GM23338 (cell line): ENCODE measurements at regions not wholly inside any gene's neighbourhood (a gene's known extent, or its start where the extent isn't known, plus 50 kb on each side); places are given as distances from the start of the nearest gene placed in this dataset.

Source experiments
- ATAC-seq: fragments of 200-7000 bp; cut with Tn5 transposase; 3 replicates; pipeline ENCODE4 v1.9.1; 2020
- DNase-seq: peaks from one replicate; pipeline ENCODE4 v3.0.0-alpha.2; 2015; ENCODE audit warnings: low spot score
- H2AFZ ChIP-seq: fragments of 200-600 bp; sonication (generic); 2 replicates; pipeline ENCODE4 v1.8.0; 2016; ENCODE audit warnings: antibody characterized with exemption, mild to moderate bottlenecking, moderate library complexity
- H3F3A ChIP-seq: fragments of 200-600 bp; sonication (generic); replicated peaks from 2 replicates; pipeline ENCODE4 v1.8.0; 2017; ENCODE audit warnings: antibody characterized with exemption, mixed run types, low read depth
- H3K27ac ChIP-seq: fragments of 200-600 bp; sonication (generic); 2 replicates; pipeline ENCODE4 v1.6.1; 2016; ENCODE audit warnings: low read depth
- H3K27me3 ChIP-seq: fragments of 200-600 bp; sonication (generic); 2 replicates; pipeline ENCODE4 v1.8.0; 2016; ENCODE audit warnings: mild to moderate bottlenecking, mixed run types, moderate library complexity; ENCODE audit not compliant: insufficient read depth
- H3K36me3 ChIP-seq: fragments of 200-600 bp; sonication (generic); 2 replicates; pipeline ENCODE4 v1.8.0; 2016; ENCODE audit warnings: mild to moderate bottlenecking; ENCODE audit not compliant: insufficient read depth
- H3K4me1 ChIP-seq: fragments of 200-600 bp; sonication (generic); 2 replicates; pipeline ENCODE4 v1.8.0; 2016; ENCODE audit warnings: mild to moderate bottlenecking, moderate library complexity; ENCODE audit not compliant: insufficient read depth
- H3K4me2 ChIP-seq: fragments of 200-600 bp; sonication (generic); 2 replicates; pipeline ENCODE4 v1.7.1; 2017; ENCODE audit warnings: mixed run types
- H3K4me3 ChIP-seq: fragments of 200-600 bp; sonication (generic); 2 replicates; pipeline ENCODE4 v1.6.1; 2016; ENCODE audit warnings: mixed run types
- H3K79me2 ChIP-seq: fragments of 200-600 bp; sonication (generic); replicated peaks from 2 replicates; pipeline ENCODE4 v1.8.0; 2017; ENCODE audit warnings: mild to moderate bottlenecking; ENCODE audit not compliant: insufficient read depth
- H3K9me2 ChIP-seq: fragments of 200-600 bp; sonication (generic); 2 replicates; pipeline ENCODE4 v1.8.0; 2017; ENCODE audit not compliant: insufficient read depth
- H4K20me1 ChIP-seq: fragments of 200-600 bp; sonication (generic); replicated peaks from 2 replicates; pipeline ENCODE4 v1.8.0; 2017; ENCODE audit warnings: mild to moderate bottlenecking; ENCODE audit not compliant: insufficient read depth
- H3K27ac Mint-ChIP-seq: 2 replicates; pipeline ENCODE4 v1.8.0; 2020; ENCODE audit warnings: inconsistent platforms, mild to moderate bottlenecking, moderate library complexity, mixed read lengths
- H3K27me3 Mint-ChIP-seq: 3 replicates; pipeline ENCODE4 v1.8.0; 2022; ENCODE audit warnings: low read depth, mild to moderate bottlenecking, moderate library complexity, mixed read lengths, inconsistent platforms; ENCODE audit not compliant: insufficient read depth, poor library complexity
- H3K36me3 Mint-ChIP-seq: 3 replicates; pipeline ENCODE4 v1.8.0; 2021; ENCODE audit warnings: low read depth, mild to moderate bottlenecking, inconsistent platforms, moderate library complexity, mixed read lengths
- H3K4me1 Mint-ChIP-seq: 3 replicates; pipeline ENCODE4 v1.8.0; 2020; ENCODE audit warnings: mild to moderate bottlenecking, inconsistent platforms, mixed read lengths
- H3K4me3 Mint-ChIP-seq: 3 replicates; pipeline ENCODE4 v1.8.0; 2021; ENCODE audit warnings: moderate library complexity, mild to moderate bottlenecking, inconsistent platforms, mixed read lengths
- H3K9me3 Mint-ChIP-seq: 3 replicates; pipeline ENCODE4 v1.8.0; 2020; ENCODE audit warnings: moderate library complexity, mild to moderate bottlenecking, inconsistent platforms, mixed read lengths
- CREB1 ChIP-seq: fragments of 250-450 bp; sonication (Bioruptor Pico); IDR thresholded peaks from 2 replicates; pipeline ENCODE4 v1.5.0; 2020; ENCODE audit warnings: low read depth, mild to moderate bottlenecking, moderate library complexity
- CTCF ChIP-seq, 2 experiments: fragments of 200-600 bp in 1 of 2; sonication (generic) in 1 of 2; conservative IDR thresholded peaks; 2 replicates each; pipeline versions ENCODE4 v1.5.1 to v1.6.1; 2016 to 2017; ENCODE audit warnings: antibody characterized with exemption in 2 of 2, low read depth in 2 of 2, mild to moderate bottlenecking in 2 of 2, moderate library complexity in 1 of 2
- EZH2 ChIP-seq: fragments of 200-600 bp; sonication (generic); IDR thresholded peaks from one replicate; pipeline ENCODE4 v1.8.0; 2017; ENCODE audit warnings: antibody characterized with exemption, mild to moderate bottlenecking, low read depth; ENCODE audit not compliant: unreplicated experiment
- EZH2phosphoT487 ChIP-seq: fragments of 200-600 bp; sonication (generic); IDR thresholded peaks from one replicate; pipeline ENCODE4 v1.8.1; 2018; ENCODE audit warnings: antibody characterized with exemption; ENCODE audit not compliant: unreplicated experiment
- JUNB ChIP-seq: IDR thresholded peaks from one replicate; pipeline ENCODE4 v1.6.1; 2016; ENCODE audit warnings: antibody characterized with exemption; ENCODE audit not compliant: unreplicated experiment
- NANOG ChIP-seq: IDR thresholded peaks from 2 replicates; pipeline ENCODE4 v1.6.1; 2016; ENCODE audit warnings: antibody characterized with exemption, borderline replicate concordance
- POLR2AphosphoS5 ChIP-seq: IDR thresholded peaks from 2 replicates; pipeline ENCODE4 v1.6.1; 2016; ENCODE audit warnings: antibody characterized with exemption, low read depth
- STAT1 ChIP-seq: IDR thresholded peaks from one replicate; pipeline ENCODE4 v1.6.1; 2016; ENCODE audit warnings: antibody characterized with exemption; ENCODE audit not compliant: unreplicated experiment
- ZNF114 ChIP-seq: fragments of 250-450 bp; sonication (Bioruptor Pico); IDR thresholded peaks from 2 replicates; pipeline ENCODE4 v1.5.0; 2020; ENCODE audit warnings: mild to moderate bottlenecking, moderate library complexity
- ZNF331 ChIP-seq: fragments of 250-450 bp; sonication (Bioruptor Pico); IDR thresholded peaks from 2 replicates; pipeline ENCODE4 v1.5.0; 2020; ENCODE audit warnings: low read depth, mild to moderate bottlenecking, moderate library complexity
- ZNF462 ChIP-seq: fragments of 250-450 bp; sonication (Bioruptor Pico); IDR thresholded peaks from 2 replicates; pipeline ENCODE4 v1.5.0; 2020; ENCODE audit warnings: mild to moderate bottlenecking, moderate library complexity
- TF ChIP-seq, protein P1 (sequence below): IDR thresholded peaks from 2 replicates; pipeline ENCODE4 v1.6.1; 2016; ENCODE audit warnings: antibody characterized with exemption
- TF ChIP-seq, protein P2 (sequence below): IDR thresholded peaks from one replicate; pipeline ENCODE4 v1.6.1; 2018; ENCODE audit warnings: antibody characterized with exemption; ENCODE audit not compliant: unreplicated experiment

DNA sequence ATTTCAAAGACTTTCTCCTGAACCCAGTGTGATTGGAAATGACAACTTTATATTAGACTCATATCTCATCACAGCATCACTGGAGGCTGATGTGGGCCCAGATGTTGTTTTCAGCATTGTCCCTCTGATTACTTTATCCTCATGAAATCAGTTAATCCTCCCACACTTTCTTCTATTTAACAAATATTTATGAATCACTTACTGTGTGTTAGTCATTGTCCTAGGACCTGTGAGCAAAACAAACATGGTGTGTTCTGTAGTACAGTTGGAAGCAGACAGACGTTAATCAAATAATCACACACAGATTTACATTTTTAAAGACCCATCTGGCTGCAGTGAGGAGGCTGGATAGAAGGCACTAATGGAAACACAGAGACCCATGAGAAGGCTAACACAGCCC lies 383.7 kb downstream of the PRDM2 start:
- ATAC-seq, result no peak
- peaks cover 14% of the 10 kb centered on the region; the same call in 2 of the 3 replicates for H3K4me1 Mint-ChIP-seq

More for the DNA sequence above, 383.7 kb downstream of the PRDM2 start:
- Histone ChIP-seq H3K4me1 (peaks cover 4% of the 10 kb centered on the region; the same call in 1 of the 2 replicates), H3K27me3 (no peaks in the 10 kb centered on the region), H3K4me2 (no peak overlapping the region), H4K20me1 (no peaks in the 10 kb centered on the region), H3K27ac (no peak overlapping the region), H3K4me3 (no peak overlapping the region), H3K79me2 (no peaks in the 10 kb centered on the region), H2AFZ (no peak overlapping the region), H3K9me2 (no peaks in the 10 kb centered on the region), H3F3A (no peaks in the 10 kb centered on the region), H3K36me3 (no peaks in the 10 kb centered on the region)
- no peak for DNase-seq
- Mint-ChIP-seq H3K27ac (no peak overlapping the region), H3K4me3 (no peak overlapping the region), H3K9me3 (no peaks in the 10 kb centered on the region), H3K36me3 (no peaks in the 10 kb centered on the region), H3K27me3 (no peaks in the 10 kb centered on the region)
- TF ChIP-seq, protein P1, sequence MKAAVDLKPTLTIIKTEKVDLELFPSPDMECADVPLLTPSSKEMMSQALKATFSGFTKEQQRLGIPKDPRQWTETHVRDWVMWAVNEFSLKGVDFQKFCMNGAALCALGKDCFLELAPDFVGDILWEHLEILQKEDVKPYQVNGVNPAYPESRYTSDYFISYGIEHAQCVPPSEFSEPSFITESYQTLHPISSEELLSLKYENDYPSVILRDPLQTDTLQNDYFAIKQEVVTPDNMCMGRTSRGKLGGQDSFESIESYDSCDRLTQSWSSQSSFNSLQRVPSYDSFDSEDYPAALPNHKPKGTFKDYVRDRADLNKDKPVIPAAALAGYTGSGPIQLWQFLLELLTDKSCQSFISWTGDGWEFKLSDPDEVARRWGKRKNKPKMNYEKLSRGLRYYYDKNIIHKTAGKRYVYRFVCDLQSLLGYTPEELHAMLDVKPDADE, result no peak
- no peak for TF ChIP-seq ZNF114
- TF ChIP-seq NANOG, result no peak
- no peak for TF ChIP-seq ZNF462 (CRISPR knock-in tag)
- no peak for TF ChIP-seq JUNB
- TF ChIP-seq CTCF (conservative IDR thresholded peaks at IDR 0.05; ENCODE audit: low read depth in 2 of 2), result no peak
- TF ChIP-seq, protein P2, sequence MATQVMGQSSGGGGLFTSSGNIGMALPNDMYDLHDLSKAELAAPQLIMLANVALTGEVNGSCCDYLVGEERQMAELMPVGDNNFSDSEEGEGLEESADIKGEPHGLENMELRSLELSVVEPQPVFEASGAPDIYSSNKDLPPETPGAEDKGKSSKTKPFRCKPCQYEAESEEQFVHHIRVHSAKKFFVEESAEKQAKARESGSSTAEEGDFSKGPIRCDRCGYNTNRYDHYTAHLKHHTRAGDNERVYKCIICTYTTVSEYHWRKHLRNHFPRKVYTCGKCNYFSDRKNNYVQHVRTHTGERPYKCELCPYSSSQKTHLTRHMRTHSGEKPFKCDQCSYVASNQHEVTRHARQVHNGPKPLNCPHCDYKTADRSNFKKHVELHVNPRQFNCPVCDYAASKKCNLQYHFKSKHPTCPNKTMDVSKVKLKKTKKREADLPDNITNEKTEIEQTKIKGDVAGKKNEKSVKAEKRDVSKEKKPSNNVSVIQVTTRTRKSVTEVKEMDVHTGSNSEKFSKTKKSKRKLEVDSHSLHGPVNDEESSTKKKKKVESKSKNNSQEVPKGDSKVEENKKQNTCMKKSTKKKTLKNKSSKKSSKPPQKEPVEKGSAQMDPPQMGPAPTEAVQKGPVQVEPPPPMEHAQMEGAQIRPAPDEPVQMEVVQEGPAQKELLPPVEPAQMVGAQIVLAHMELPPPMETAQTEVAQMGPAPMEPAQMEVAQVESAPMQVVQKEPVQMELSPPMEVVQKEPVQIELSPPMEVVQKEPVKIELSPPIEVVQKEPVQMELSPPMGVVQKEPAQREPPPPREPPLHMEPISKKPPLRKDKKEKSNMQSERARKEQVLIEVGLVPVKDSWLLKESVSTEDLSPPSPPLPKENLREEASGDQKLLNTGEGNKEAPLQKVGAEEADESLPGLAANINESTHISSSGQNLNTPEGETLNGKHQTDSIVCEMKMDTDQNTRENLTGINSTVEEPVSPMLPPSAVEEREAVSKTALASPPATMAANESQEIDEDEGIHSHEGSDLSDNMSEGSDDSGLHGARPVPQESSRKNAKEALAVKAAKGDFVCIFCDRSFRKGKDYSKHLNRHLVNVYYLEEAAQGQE, result no peak
- no peak for TF ChIP-seq EZH2phosphoT487
- TF ChIP-seq ZNF331 (CRISPR knock-in tag), result no peak
- TF ChIP-seq POLR2AphosphoS5, result no peak
- TF ChIP-seq CREB1 (CRISPR knock-in tag), result no peak
- no peak for TF ChIP-seq EZH2
- no peak for TF ChIP-seq STAT1
